Chondrocyte (in vitro differentiated cells): ENCODE measurements at regions not wholly inside any gene's neighbourhood (a gene's known extent, or its start where the extent isn't known, plus 50 kb on each side); places are given as distances from the start of the nearest gene placed in this dataset.

Experiments
- DNase-seq: peaks from one replicate; pipeline ENCODE4 v3.0.0; 2021; ENCODE audit warnings: mixed read lengths, low spot score
- H3K27ac Mint-ChIP-seq: one replicate; pipeline ENCODE4 v1.8.0; 2021; ENCODE audit warnings: mild to moderate bottlenecking, moderate library complexity, mixed read lengths; ENCODE audit not compliant: unreplicated experiment
- H3K27me3 Mint-ChIP-seq: 2 replicates; pipeline ENCODE4 v1.8.0; 2021; ENCODE audit warnings: low read depth, mixed read lengths
- H3K36me3 Mint-ChIP-seq: 2 replicates; pipeline ENCODE4 v1.8.0; 2021; ENCODE audit warnings: low read depth, mixed read lengths
- H3K4me1 Mint-ChIP-seq: 2 replicates; pipeline ENCODE4 v1.8.0; 2021; ENCODE audit warnings: low read depth, mild to moderate bottlenecking, mixed read lengths
- H3K4me3 Mint-ChIP-seq: one replicate; pipeline ENCODE4 v1.8.0; 2021; ENCODE audit warnings: mild to moderate bottlenecking, moderate library complexity, mixed read lengths; ENCODE audit not compliant: unreplicated experiment
- H3K9me3 Mint-ChIP-seq: 2 replicates; pipeline ENCODE4 v1.8.0; 2021; ENCODE audit warnings: low read depth, mixed read lengths
- TF ChIP-seq, protein P1 (sequence below): fragments of 200-600 bp; sonication (generic); IDR thresholded peaks from 2 replicates; pipeline ENCODE4 v1.5.0; 2021; ENCODE audit warnings: antibody characterized with exemption, mild to moderate bottlenecking, moderate library complexity

DNA sequence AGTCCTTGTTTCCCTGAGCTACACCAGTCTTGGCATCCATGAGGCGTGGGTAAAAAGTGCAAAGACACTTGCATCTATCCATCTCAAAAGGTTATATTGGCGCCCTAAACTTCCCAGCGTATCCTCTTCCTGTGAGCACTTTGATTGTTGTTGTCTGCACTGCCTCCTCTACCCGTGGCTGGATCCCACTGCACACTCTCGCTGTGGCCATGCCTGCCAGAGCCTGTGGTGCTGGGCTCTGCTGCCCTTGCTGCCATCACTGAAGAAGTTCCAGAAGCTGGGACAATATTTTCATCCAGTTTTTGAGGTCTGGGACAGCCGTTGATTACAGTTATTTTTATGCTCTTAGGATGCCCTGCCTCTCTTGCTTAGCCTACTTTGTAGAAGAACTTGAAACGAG, 85.3 kb upstream of the PCGF5 start:
- H3K9me3 Mint-ChIP-seq: no peaks in the 10 kb centered on the region
- H3K4me1 Mint-ChIP-seq: no peaks in the 10 kb centered on the region
- DNase-seq: no peak
- no peak overlapping the region for H3K4me3 Mint-ChIP-seq
- peaks cover 3% of the 10 kb centered on the region for H3K36me3 Mint-ChIP-seq
- TF ChIP-seq, protein P1, sequence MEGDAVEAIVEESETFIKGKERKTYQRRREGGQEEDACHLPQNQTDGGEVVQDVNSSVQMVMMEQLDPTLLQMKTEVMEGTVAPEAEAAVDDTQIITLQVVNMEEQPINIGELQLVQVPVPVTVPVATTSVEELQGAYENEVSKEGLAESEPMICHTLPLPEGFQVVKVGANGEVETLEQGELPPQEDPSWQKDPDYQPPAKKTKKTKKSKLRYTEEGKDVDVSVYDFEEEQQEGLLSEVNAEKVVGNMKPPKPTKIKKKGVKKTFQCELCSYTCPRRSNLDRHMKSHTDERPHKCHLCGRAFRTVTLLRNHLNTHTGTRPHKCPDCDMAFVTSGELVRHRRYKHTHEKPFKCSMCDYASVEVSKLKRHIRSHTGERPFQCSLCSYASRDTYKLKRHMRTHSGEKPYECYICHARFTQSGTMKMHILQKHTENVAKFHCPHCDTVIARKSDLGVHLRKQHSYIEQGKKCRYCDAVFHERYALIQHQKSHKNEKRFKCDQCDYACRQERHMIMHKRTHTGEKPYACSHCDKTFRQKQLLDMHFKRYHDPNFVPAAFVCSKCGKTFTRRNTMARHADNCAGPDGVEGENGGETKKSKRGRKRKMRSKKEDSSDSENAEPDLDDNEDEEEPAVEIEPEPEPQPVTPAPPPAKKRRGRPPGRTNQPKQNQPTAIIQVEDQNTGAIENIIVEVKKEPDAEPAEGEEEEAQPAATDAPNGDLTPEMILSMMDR: no peak
- H3K27me3 Mint-ChIP-seq: peaks cover 15% of the 10 kb centered on the region
- no peak overlapping the region for H3K27ac Mint-ChIP-seq

- Mint-ChIP-seq H3K36me3 (peaks cover 2% of the 10 kb centered on the region), H3K4me1 (no peaks in the 10 kb centered on the region), H3K4me3 (no peak overlapping the region), H3K27me3 (peaks cover 13% of the 10 kb centered on the region), H3K9me3 (no peaks in the 10 kb centered on the region), H3K27ac (no peak overlapping the region)
- no peak for DNase-seq
- TF ChIP-seq, protein P1: no peak
Observed at GRCh38 chr10:91137011-91137643, 83.3 kb upstream of the PCGF5 start.

GRCh38 chr10:91137822-91138221, 82.6 kb upstream of the PCGF5 start:
- H3K4me3 Mint-ChIP-seq: no peak overlapping the region
- TF ChIP-seq, protein P1: no peak
- H3K9me3 Mint-ChIP-seq: no peaks in the 10 kb centered on the region
- peaks cover 10% of the 10 kb centered on the region for H3K27me3 Mint-ChIP-seq
- H3K36me3 Mint-ChIP-seq: peaks cover 2% of the 10 kb centered on the region
- H3K4me1 Mint-ChIP-seq: no peaks in the 10 kb centered on the region
- DNase-seq: no peak
- H3K27ac Mint-ChIP-seq: no peak overlapping the region

DNA sequence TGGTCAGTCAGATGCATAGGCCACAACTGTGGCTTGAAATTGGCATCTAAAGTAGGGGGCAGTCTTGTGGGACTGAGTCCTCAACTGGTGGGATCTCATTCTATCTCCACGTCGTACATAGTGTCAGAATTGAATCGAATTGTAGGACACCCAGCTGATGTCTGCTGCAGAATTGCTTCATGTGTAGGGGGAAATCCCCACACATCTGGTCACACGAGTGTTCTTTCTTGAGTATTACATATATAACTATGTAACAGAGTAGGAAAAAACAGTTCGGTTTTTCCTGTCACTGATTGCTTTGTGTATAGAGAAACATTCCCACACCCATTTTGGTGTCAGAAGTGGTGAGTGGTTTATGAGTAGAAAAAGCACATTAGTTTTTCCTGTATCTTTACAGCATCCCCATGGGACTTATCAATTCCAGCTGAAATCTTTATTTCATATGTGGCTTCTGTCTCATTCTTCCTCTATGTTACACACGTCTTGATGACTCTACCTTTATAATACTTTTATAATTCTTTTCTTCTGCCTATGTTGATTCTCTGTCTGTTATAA, 79.4 kb upstream of the PCGF5 start:
- no peak overlapping the region for H3K4me3 Mint-ChIP-seq
- no peaks in the 10 kb centered on the region for H3K36me3 Mint-ChIP-seq
- peaks cover 8% of the 10 kb centered on the region for H3K27me3 Mint-ChIP-seq
- no peaks in the 10 kb centered on the region for H3K9me3 Mint-ChIP-seq
- DNase-seq: no peak
- no peaks in the 10 kb centered on the region for H3K4me1 Mint-ChIP-seq
- TF ChIP-seq, protein P1: no peak
- no peak overlapping the region for H3K27ac Mint-ChIP-seq

GRCh38 chr10:91144961-91145360, 75.5 kb upstream of the PCGF5 start:
- TF ChIP-seq, protein P1: no peak
- no peak for DNase-seq
- Mint-ChIP-seq H3K9me3 (no peaks in the 10 kb centered on the region), H3K4me3 (no peak overlapping the region), H3K4me1 (no peaks in the 10 kb centered on the region), H3K27ac (no peak overlapping the region), H3K36me3 (no peaks in the 10 kb centered on the region), H3K27me3 (peaks cover 20% of the 10 kb centered on the region)
